ENCODE measurements at regions not wholly inside any gene's neighbourhood (a gene's known extent, or its start where the extent isn't known, plus 50 kb on each side); places are given as distances from the start of the nearest gene placed in this dataset.

GRCh38 chr1:31507676-31508530, 68.4 kb upstream of the TINAGL1 start:
- Histone ChIP-seq H3K4me1 (ENCODE audit: insufficient read depth, low read length, severe bottlenecking) (peaks cover 52% of the 10 kb centered on the region), H3K9ac (ENCODE audit: low read length) (peak overlapping the region; percentile 78), H4K20me1 (ENCODE audit: insufficient read depth, low read length) (no peaks in the 10 kb centered on the region), H3K27ac (ENCODE audit: low read depth, low read length, poor library complexity, severe bottlenecking) (peak overlapping the region; percentile 90), H2AFZ (ENCODE audit: low read length) (no peak overlapping the region), H3K27me3 (ENCODE audit: insufficient read depth, low read length) (no peaks in the 10 kb centered on the region), H3K4me3 (ENCODE audit: low read depth, low read length, poor library complexity, severe bottlenecking) (peak overlapping the region; percentile 65), H3K4me2 (ENCODE audit: low read length) (peak overlapping the region; percentile 58), H3K36me3 (ENCODE audit: insufficient read depth, low read length) (peaks cover 5% of the 10 kb centered on the region), H3K9me3 (ENCODE audit: low read length) (no peaks in the 10 kb centered on the region), H3K9me2 (ENCODE audit: low read depth, low read length) (no peaks in the 10 kb centered on the region), H3K79me2 (ENCODE audit: insufficient read depth, low read length) (no peaks in the 10 kb centered on the region), H3F3A (ENCODE audit: insufficient read depth, low read length) (no peaks in the 10 kb centered on the region)
- TF ChIP-seq, protein P1, sequence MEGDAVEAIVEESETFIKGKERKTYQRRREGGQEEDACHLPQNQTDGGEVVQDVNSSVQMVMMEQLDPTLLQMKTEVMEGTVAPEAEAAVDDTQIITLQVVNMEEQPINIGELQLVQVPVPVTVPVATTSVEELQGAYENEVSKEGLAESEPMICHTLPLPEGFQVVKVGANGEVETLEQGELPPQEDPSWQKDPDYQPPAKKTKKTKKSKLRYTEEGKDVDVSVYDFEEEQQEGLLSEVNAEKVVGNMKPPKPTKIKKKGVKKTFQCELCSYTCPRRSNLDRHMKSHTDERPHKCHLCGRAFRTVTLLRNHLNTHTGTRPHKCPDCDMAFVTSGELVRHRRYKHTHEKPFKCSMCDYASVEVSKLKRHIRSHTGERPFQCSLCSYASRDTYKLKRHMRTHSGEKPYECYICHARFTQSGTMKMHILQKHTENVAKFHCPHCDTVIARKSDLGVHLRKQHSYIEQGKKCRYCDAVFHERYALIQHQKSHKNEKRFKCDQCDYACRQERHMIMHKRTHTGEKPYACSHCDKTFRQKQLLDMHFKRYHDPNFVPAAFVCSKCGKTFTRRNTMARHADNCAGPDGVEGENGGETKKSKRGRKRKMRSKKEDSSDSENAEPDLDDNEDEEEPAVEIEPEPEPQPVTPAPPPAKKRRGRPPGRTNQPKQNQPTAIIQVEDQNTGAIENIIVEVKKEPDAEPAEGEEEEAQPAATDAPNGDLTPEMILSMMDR (IDR thresholded peaks at IDR 0.05; ENCODE audit: low read length): no peak
- TF ChIP-seq EZH2 (IDR thresholded peaks at IDR 0.05; ENCODE audit: borderline replicate concordance, low read length): no peak

- Histone ChIP-seq H4K20me1 (ENCODE audit: insufficient read depth, low read length) (no peaks in the 10 kb centered on the region), H3K36me3 (ENCODE audit: insufficient read depth, low read length) (peaks cover 14% of the 10 kb centered on the region), H3K79me2 (ENCODE audit: insufficient read depth, low read length) (no peaks in the 10 kb centered on the region), H3K9ac (ENCODE audit: low read length) (no peak overlapping the region), H3K27ac (ENCODE audit: low read depth, low read length, poor library complexity, severe bottlenecking) (peak overlapping the region; percentile 90), H3K4me1 (ENCODE audit: insufficient read depth, low read length, severe bottlenecking) (peaks cover 46% of the 10 kb centered on the region), H2AFZ (ENCODE audit: low read length) (no peak overlapping the region), H3F3A (ENCODE audit: insufficient read depth, low read length) (no peaks in the 10 kb centered on the region), H3K27me3 (ENCODE audit: insufficient read depth, low read length) (no peaks in the 10 kb centered on the region), H3K9me3 (ENCODE audit: low read length) (peaks cover 10% of the 10 kb centered on the region; the same call in 1 of the 2 replicates), H3K4me3 (ENCODE audit: low read depth, low read length, poor library complexity, severe bottlenecking) (peak overlapping the region; percentile 65), H3K4me2 (ENCODE audit: low read length) (peak overlapping the region; percentile 58; the same call in 1 of the 2 replicates), H3K9me2 (ENCODE audit: low read depth, low read length) (no peaks in the 10 kb centered on the region)
- TF ChIP-seq, protein P1 (IDR thresholded peaks at IDR 0.05; ENCODE audit: low read length): no peak
- no peak for TF ChIP-seq EZH2 (IDR thresholded peaks at IDR 0.05; ENCODE audit: borderline replicate concordance, low read length)
Observed at GRCh38 chr1:31509124-31510072, 66.9 kb upstream of the TINAGL1 start.

GRCh38 chr1:31510304-31510703, 66.0 kb upstream of the TINAGL1 start:
- H3K36me3 ChIP-seq (ENCODE audit: insufficient read depth, low read length): peaks cover 14% of the 10 kb centered on the region
- no peaks in the 10 kb centered on the region for H3K79me2 ChIP-seq (ENCODE audit: insufficient read depth, low read length)
- peaks cover 42% of the 10 kb centered on the region for H3K4me1 ChIP-seq (ENCODE audit: insufficient read depth, low read length, severe bottlenecking)
- H4K20me1 ChIP-seq (ENCODE audit: insufficient read depth, low read length): no peaks in the 10 kb centered on the region
- no peak overlapping the region for H2AFZ ChIP-seq (ENCODE audit: low read length)
- H3K9ac ChIP-seq (ENCODE audit: low read length): no peak overlapping the region
- H3K4me2 ChIP-seq (ENCODE audit: low read length): no peak overlapping the region
- H3K27me3 ChIP-seq (ENCODE audit: insufficient read depth, low read length): no peaks in the 10 kb centered on the region
- H3K27ac ChIP-seq (ENCODE audit: low read depth, low read length, poor library complexity, severe bottlenecking): no peak overlapping the region
- H3K9me3 ChIP-seq (ENCODE audit: low read length): peaks cover 10% of the 10 kb centered on the region; the same call in 1 of the 2 replicates
- TF ChIP-seq, protein P1 (IDR thresholded peaks at IDR 0.05; ENCODE audit: low read length): no peak
- TF ChIP-seq EZH2 (IDR thresholded peaks at IDR 0.05; ENCODE audit: borderline replicate concordance, low read length): no peak
- H3K4me3 ChIP-seq (ENCODE audit: low read depth, low read length, poor library complexity, severe bottlenecking): no peak overlapping the region
- H3F3A ChIP-seq (ENCODE audit: insufficient read depth, low read length): no peaks in the 10 kb centered on the region
- H3K9me2 ChIP-seq (ENCODE audit: low read depth, low read length): no peaks in the 10 kb centered on the region
